ENCODE measurements at regions not wholly inside any gene's neighbourhood (a gene's known extent, or its start where the extent isn't known, plus 50 kb on each side); places are given as distances from the start of the nearest gene placed in this dataset.

- Histone ChIP-seq H3K27me3 (ENCODE audit: insufficient read depth, low read depth) (no peaks in the 10 kb centered on the region), H3F3A (ENCODE audit: insufficient read depth, low read depth) (no peaks in the 10 kb centered on the region), H3K9me2 (ENCODE audit: insufficient read depth) (no peaks in the 10 kb centered on the region), H3K27ac (no peak overlapping the region), H3K79me2 (ENCODE audit: low read depth) (no peaks in the 10 kb centered on the region), H2AFZ (no peak overlapping the region), H3K4me3 (no peak overlapping the region), H3K4me2 (no peak overlapping the region), H4K20me1 (ENCODE audit: insufficient read depth) (no peaks in the 10 kb centered on the region), H3K4me1 (replicated peaks; ENCODE audit: insufficient read depth) (no peaks in the 10 kb centered on the region), H3K9me3 (ENCODE audit: insufficient read depth, low read depth) (no peaks in the 10 kb centered on the region), H3K36me3 (ENCODE audit: low read depth) (no peaks in the 10 kb centered on the region)
- ChIA-PET POLR2A (ENCODE audit: unreplicated experiment) (no interaction called here), CTCF (no interaction called here)
- TF ChIP-seq CTCF (conservative IDR thresholded peaks at IDR 0.05) (no peak), EZH2 (IDR thresholded peaks at IDR 0.05; ENCODE audit: low read depth) (no peak)
- DNase-seq, result no peak
- no TSS peak for BruUV-seq (replicated peaks)
- intact Hi-C loops (cut with micrococcal nuclease; ENCODE audit: unreplicated experiment), result no loop called here
Measured at GRCh38 chr15:62879770-62880169, 162.8 kb upstream of the TPM1 start.

GRCh38 chr15:62880278-62880677, 162.3 kb upstream of the TPM1 start:
- no peak for DNase-seq
- H3K4me3 ChIP-seq, result no peak overlapping the region
- no peak overlapping the region for H3K4me2 ChIP-seq
- no peak for TF ChIP-seq EZH2 (IDR thresholded peaks at IDR 0.05; ENCODE audit: low read depth)
- H3K9me3 ChIP-seq (ENCODE audit: insufficient read depth, low read depth), result no peaks in the 10 kb centered on the region
- H3K79me2 ChIP-seq (ENCODE audit: low read depth), result no peaks in the 10 kb centered on the region
- intact Hi-C loops (cut with micrococcal nuclease; ENCODE audit: unreplicated experiment), result no loop called here
- CTCF ChIA-PET, result no interaction called here
- H3K27ac ChIP-seq, result no peak overlapping the region
- no peaks in the 10 kb centered on the region for H3F3A ChIP-seq (ENCODE audit: insufficient read depth, low read depth)
- no peaks in the 10 kb centered on the region for H3K4me1 ChIP-seq (replicated peaks; ENCODE audit: insufficient read depth)
- H2AFZ ChIP-seq, result no peak overlapping the region
- no peaks in the 10 kb centered on the region for H3K27me3 ChIP-seq (ENCODE audit: insufficient read depth, low read depth)
- no peaks in the 10 kb centered on the region for H3K9me2 ChIP-seq (ENCODE audit: insufficient read depth)
- POLR2A ChIA-PET (ENCODE audit: unreplicated experiment), result no interaction called here
- no peaks in the 10 kb centered on the region for H3K36me3 ChIP-seq (ENCODE audit: low read depth)
- BruUV-seq (replicated peaks), result no TSS peak
- H4K20me1 ChIP-seq (ENCODE audit: insufficient read depth), result no peaks in the 10 kb centered on the region

- no peaks in the 10 kb centered on the region for H4K20me1 ChIP-seq (ENCODE audit: insufficient read depth)
- no peaks in the 10 kb centered on the region for H3K27me3 ChIP-seq (ENCODE audit: insufficient read depth, low read depth)
- H3K9me3 ChIP-seq (ENCODE audit: insufficient read depth, low read depth), result no peaks in the 10 kb centered on the region
- H3K9me2 ChIP-seq (ENCODE audit: insufficient read depth), result no peaks in the 10 kb centered on the region
- BruUV-seq (replicated peaks), result no TSS peak
- H2AFZ ChIP-seq, result no peak overlapping the region
- TF ChIP-seq EZH2 (IDR thresholded peaks at IDR 0.05; ENCODE audit: low read depth), result no peak
- TF ChIP-seq CTCF (conservative IDR thresholded peaks at IDR 0.05), result no peak
- no peaks in the 10 kb centered on the region for H3F3A ChIP-seq (ENCODE audit: insufficient read depth, low read depth)
- H3K36me3 ChIP-seq (ENCODE audit: low read depth), result no peaks in the 10 kb centered on the region
- H3K27ac ChIP-seq, result no peak overlapping the region
- POLR2A ChIA-PET (ENCODE audit: unreplicated experiment), result no interaction called here
- no peak overlapping the region for H3K4me3 ChIP-seq
- H3K4me1 ChIP-seq (replicated peaks; ENCODE audit: insufficient read depth), result no peaks in the 10 kb centered on the region
- intact Hi-C loops (cut with micrococcal nuclease; ENCODE audit: unreplicated experiment), result no loop called here
- no peaks in the 10 kb centered on the region for H3K79me2 ChIP-seq (ENCODE audit: low read depth)
- CTCF ChIA-PET, result no interaction called here
- H3K4me2 ChIP-seq, result no peak overlapping the region
- DNase-seq, result no peak
Measured at GRCh38 chr15:62881056-62881455, 161.5 kb upstream of the TPM1 start.

- no peak for DNase-seq
- no peaks in the 10 kb centered on the region for H4K20me1 ChIP-seq (ENCODE audit: insufficient read depth)
- no peaks in the 10 kb centered on the region for H3F3A ChIP-seq (ENCODE audit: insufficient read depth, low read depth)
- intact Hi-C loops (cut with micrococcal nuclease; ENCODE audit: unreplicated experiment), result no loop called here
- no peaks in the 10 kb centered on the region for H3K79me2 ChIP-seq (ENCODE audit: low read depth)
- no peak overlapping the region for H3K4me2 ChIP-seq
- BruUV-seq (replicated peaks), result no TSS peak
- H3K4me1 ChIP-seq (replicated peaks; ENCODE audit: insufficient read depth), result no peaks in the 10 kb centered on the region
- H3K27ac ChIP-seq, result no peak overlapping the region
- no peaks in the 10 kb centered on the region for H3K27me3 ChIP-seq (ENCODE audit: insufficient read depth, low read depth)
- no peaks in the 10 kb centered on the region for H3K9me3 ChIP-seq (ENCODE audit: insufficient read depth, low read depth)
- no peaks in the 10 kb centered on the region for H3K9me2 ChIP-seq (ENCODE audit: insufficient read depth)
- no peak overlapping the region for H3K4me3 ChIP-seq
- CTCF ChIA-PET, result no interaction called here
- no peaks in the 10 kb centered on the region for H3K36me3 ChIP-seq (ENCODE audit: low read depth)
- no peak overlapping the region for H2AFZ ChIP-seq
- TF ChIP-seq EZH2 (IDR thresholded peaks at IDR 0.05; ENCODE audit: low read depth) (no peak), CTCF (conservative IDR thresholded peaks at IDR 0.05) (no peak)
- POLR2A ChIA-PET (ENCODE audit: unreplicated experiment), result interaction anchor here (0.6 kb wide), 1 partner anchor 779 kb away, joined by 5 read pairs; no protein-coding TSS in a partner anchor
Measured at GRCh38 chr15:62883938-62884479, 158.5 kb upstream of the TPM1 start.
